Pancreas (tissue), 10 donors: ENCODE measurements at regions not wholly inside any gene's neighbourhood (a gene's known extent, or its start where the extent isn't known, plus 50 kb on each side); places are given as distances from the start of the nearest gene placed in this dataset.
A peak's percentile ranks its signal among the peaks of the same experiment; 100 is the strongest.

Experiments
- ATAC-seq, 4 donors: fragments of 200-7000 bp; cut with Tn5 transposase; one replicate each; pipeline versions ENCODE4 v1.8.0 to v1.9.1; 2020; ENCODE audit warnings: mild to moderate bottlenecking in 4 of 4, moderate library complexity in 4 of 4
- DNase-seq, 6 donors: peaks; one replicate each; pipeline ENCODE4 v3.0.0-alpha.2; 2020
- FAIRE-seq: peaks from 2 replicates; lab custom pipeline; 2012; peaks lifted over from hg19 to GRCh38; lab: Jason Lieb, UNC
- H3K27ac ChIP-seq, 4 donors: fragments of 200-600 bp; sonication (generic); 1 replicate in 3 of 4; 2 replicates in 1 of 4; pipeline versions ENCODE4 v1.5.0 to v1.8.0; 2020
- H3K27me3 ChIP-seq, 4 donors: fragments of 200-600 bp; one replicate each; pipeline ENCODE4 v1.8.0; 2021
- H3K36me3 ChIP-seq, 3 donors: fragments of 200-600 bp; sonication (generic) in 1 of 3; one replicate each; pipeline versions ENCODE4 v1.5.0 to v1.8.0; 2020 to 2021
- H3K4me1 ChIP-seq, 3 donors: fragments of 200-600 bp; one replicate each; pipeline ENCODE4 v1.8.0; 2021
- H3K4me3 ChIP-seq, 4 donors: fragments of 200-600 bp; sonication (generic) in 2 of 4; one replicate each; pipeline versions ENCODE4 v1.5.0 to v1.8.0; 2020 to 2021
- H3K9me3 ChIP-seq, 4 donors: fragments of 200-600 bp; one replicate each; pipeline ENCODE4 v1.8.0; 2021
- CTCF ChIP-seq, 4 donors: fragments of 200-600 bp; sonication (generic) in 3 of 4; IDR thresholded peaks; one replicate each; pipeline versions ENCODE4 v1.5.0 to v1.8.0; 2021; ENCODE audit warnings: antibody characterized with exemption in 4 of 4
- WGBS, 2 donors: extraction: QIAGEN DNeasy Blood & Tissue Kit; methylation state at CpG; one replicate each; pipeline ENCODE4 v1.1.7; 2013; 5-methylcytosine and 5-hydroxymethylcytosine counted together
- intact Hi-C, 3 donors: fragments of 100-400 bp; cut with DNase I; formaldehyde crosslinking; loops; one replicate each; pipeline versions ENCODE4 v1.11.1 to v1.14.2; 2022
- donor health status: healthy with polysubstance abuse.
- donor health status: DM: no; HTN: no; CAD: no; lungs with moderate emphysema.
- donor health status: DM: no; HTN: no; CAD: no.
- donor health status: control.
- donor health status: control.
- donor health status: Bipolar disorder and iron deficiency.
- donor health status: DM: yes; HTN: yes; CAD: no.
- donor health status: DM: no; HTN: no; CAD: no.
- donor health status: DM: no; HTN: no; CAD: no.
- donor health status: DM: yes; HTN: yes; CAD: no.

GRCh38 chr7:32330602-32331001 is 159.6 kb downstream of the LSM5 start:
- intact Hi-C loops = no loop called here
- ATAC-seq = no peak
- WGBS, 2 donors = 70 to 76% methylated on average over 5 of the region's 5 CpGs

GRCh38 chr7:32326078-32326477 is 164.1 kb downstream of the LSM5 start:
- ATAC-seq (no peak), FAIRE-seq (no peak), DNase-seq (no peak)
- Histone ChIP-seq H3K27me3 (no peaks in the 10 kb centered on the region), H3K36me3 (no peaks in the 10 kb centered on the region), H3K27ac (no peak overlapping the region), H3K9me3 (no peaks in the 10 kb centered on the region), H3K4me1 (no peaks in the 10 kb centered on the region), H3K4me3 (no peak overlapping the region)
- no peak for TF ChIP-seq CTCF (IDR thresholded peaks at IDR 0.05)
- intact Hi-C loops = no loop called here
- 13 to 29% methylated on average over 1 of the region's 1 CpG for WGBS, 2 donors

More at GRCh38 chr7:32330602-32331001, 159.6 kb downstream of the LSM5 start:
- no peak overlapping the region for H3K27ac ChIP-seq
- FAIRE-seq (no peak), DNase-seq (no peak)
- H3K9me3 ChIP-seq = peaks cover 0 to 4% (median 0%) of the 10 kb centered on the region in 4 donors
- H3K4me1 ChIP-seq = no peaks in the 10 kb centered on the region
- no peak overlapping the region for H3K4me3 ChIP-seq
- no peaks in the 10 kb centered on the region for H3K36me3 ChIP-seq
- H3K27me3 ChIP-seq = no peaks in the 10 kb centered on the region
- TF ChIP-seq CTCF (IDR thresholded peaks at IDR 0.05) = no peak

GRCh38 chr7:32323712-32324111 is 166.5 kb downstream of the LSM5 start:
- no peak for TF ChIP-seq CTCF (IDR thresholded peaks at IDR 0.05)
- Histone ChIP-seq H3K27me3 (no peaks in the 10 kb centered on the region), H3K4me1 (no peaks in the 10 kb centered on the region), H3K36me3 (no peaks in the 10 kb centered on the region), H3K27ac (no peak overlapping the region), H3K4me3 (no peak overlapping the region), H3K9me3 (no peaks in the 10 kb centered on the region)
- WGBS, 2 donors = 85 to 90% methylated on average over 3 of the region's 3 CpGs
- intact Hi-C loops = no loop called here
- ATAC-seq (no peak), FAIRE-seq (no peak), DNase-seq (no peak)

DNA sequence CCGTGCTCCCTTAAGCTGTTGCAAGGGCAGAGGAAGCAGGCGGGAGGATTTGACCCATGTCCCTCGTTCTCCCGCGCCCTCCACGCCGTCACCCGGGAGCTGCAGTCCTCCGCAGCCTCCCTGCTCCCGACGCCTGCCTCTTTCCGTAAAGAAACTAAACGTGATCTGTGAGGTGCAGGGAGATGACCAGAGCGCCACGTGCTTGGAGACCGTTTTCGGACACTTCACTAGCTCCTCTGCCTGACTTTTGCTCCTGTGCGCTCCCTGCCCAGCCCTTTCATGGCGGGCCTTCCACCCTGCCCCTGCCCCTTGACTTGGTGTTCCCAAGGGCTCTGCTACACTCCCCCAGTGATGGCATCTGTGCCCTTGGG is 171.2 kb downstream of the LSM5 start:
- no peak for DNase-seq
- 29 to 30% methylated on average over 19 of the region's 19 CpGs for WGBS, 2 donors
- Histone ChIP-seq H3K4me1 (peaks cover 0 to 3% (median 0%) of the 10 kb centered on the region in 3 donors), H3K9me3 (no peaks in the 10 kb centered on the region), H3K36me3 (no peaks in the 10 kb centered on the region), H3K27ac (no peak overlapping the region), H3K4me3 (peak overlapping the region in 2 of 4 donors; percentile 17 to 40), H3K27me3 (no peaks in the 10 kb centered on the region)
- FAIRE-seq = no peak
- TF ChIP-seq CTCF (IDR thresholded peaks at IDR 0.05) = no peak
- peak in 3 of 4 donors; percentile 25 to 30 (median 27) for ATAC-seq
- intact Hi-C loops = no loop called here

GRCh38 chr7:32318300-32319011 is 171.7 kb downstream of the LSM5 start:
- ATAC-seq (peak in 3 of 4 donors; percentile 75 to 81 (median 78)), DNase-seq (peak in 5 of 6 donors; percentile 13 to 71 (median 31)), FAIRE-seq (no peak)
- no peaks in the 10 kb centered on the region for H3K27me3 ChIP-seq
- intact Hi-C loops = no loop called here
- no peaks in the 10 kb centered on the region for H3K9me3 ChIP-seq
- peak overlapping the region in 3 of 4 donors; percentile 6 to 40 (median 17) for H3K4me3 ChIP-seq
- peaks cover 0 to 3% (median 0%) of the 10 kb centered on the region in 3 donors for H3K4me1 ChIP-seq
- 17 to 19% methylated on average over 36 of the region's 36 CpGs for WGBS, 2 donors
- no peak for TF ChIP-seq CTCF (IDR thresholded peaks at IDR 0.05)
- H3K27ac ChIP-seq = no peak overlapping the region
- no peaks in the 10 kb centered on the region for H3K36me3 ChIP-seq
